HG02623 (cell line): ENCODE measurements at regions not wholly inside any gene's neighbourhood (a gene's known extent, or its start where the extent isn't known, plus 50 kb on each side); places are given as distances from the start of the nearest gene placed in this dataset.
"Not testable (repeated sequence)": the region's sequence is repeated elsewhere in the genome, so short reads cannot be mapped to it uniquely, and the experiment has no call there.

Experiments
- ATAC-seq: cut with Tn5 transposase; IDR thresholded peaks from one replicate; pipeline ENCODE4 v1.9.1; 2021; ENCODE audit warnings: moderate library complexity; ENCODE audit not compliant: unreplicated experiment

- ATAC-seq: no peak
Measured at GRCh38 chr4:124997991-124998390, 285.5 kb upstream of the ANKRD50 start.

GRCh38 chr4:124997124-124997523 lies 284.6 kb upstream of the ANKRD50 start:
- ATAC-seq: no peak

GRCh38 chr4:124993838-124994237 lies 281.3 kb upstream of the ANKRD50 start:
- ATAC-seq: no peak

GRCh38 chr4:124990398-124990797 lies 277.9 kb upstream of the ANKRD50 start:
- ATAC-seq: no peak

DNA sequence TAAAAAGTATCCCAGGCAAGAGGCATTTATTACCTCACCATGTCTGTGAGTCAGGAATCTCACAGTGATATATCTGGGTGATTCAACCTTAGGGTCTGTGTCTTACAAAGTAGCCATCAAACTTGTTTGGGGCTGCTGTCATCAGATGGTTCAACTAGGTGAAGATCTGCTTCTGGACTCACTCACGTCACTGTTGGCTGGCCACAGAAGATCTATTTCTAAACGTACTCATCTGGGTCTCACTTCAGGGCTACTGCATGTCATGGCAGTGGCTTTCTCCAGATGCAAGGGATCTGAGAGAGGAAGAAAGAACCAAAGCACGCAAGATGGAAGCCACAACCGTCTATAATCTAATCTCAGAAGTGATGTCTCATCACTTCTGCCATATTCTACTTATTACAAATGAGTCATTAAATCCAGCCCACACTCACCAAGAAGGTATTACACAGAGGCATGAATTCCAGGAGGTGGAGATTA lies 267.8 kb upstream of the ANKRD50 start:
- ATAC-seq: no peak

- not testable (repeated sequence) for ATAC-seq
Measured at GRCh38 chr4:124978536-124978935, 266.0 kb upstream of the ANKRD50 start.

GRCh38 chr4:124977045-124977444 lies 264.5 kb upstream of the ANKRD50 start:
- ATAC-seq: no peak

- ATAC-seq: no peak
Measured at GRCh38 chr4:124974152-124974551, 261.6 kb upstream of the ANKRD50 start.

DNA sequence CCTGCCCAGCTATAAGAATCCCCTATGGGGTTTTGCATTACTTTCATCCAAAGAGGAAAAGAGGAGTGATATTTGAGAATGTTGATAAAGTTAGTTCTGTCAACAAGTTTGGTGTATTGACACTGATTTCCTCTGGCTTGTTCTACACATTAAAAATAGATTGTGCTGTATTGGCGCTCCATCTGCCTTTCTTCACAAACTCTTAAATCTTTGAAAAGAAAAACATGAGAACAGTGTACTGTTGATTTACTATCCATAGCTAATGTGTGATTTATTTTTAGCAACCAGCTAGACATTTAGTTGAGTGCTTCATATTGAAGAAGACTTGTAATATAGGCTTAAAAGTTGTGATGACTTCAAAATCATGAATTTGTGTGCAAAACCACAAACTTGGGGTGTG lies 261.2 kb upstream of the ANKRD50 start:
- ATAC-seq: no peak

DNA sequence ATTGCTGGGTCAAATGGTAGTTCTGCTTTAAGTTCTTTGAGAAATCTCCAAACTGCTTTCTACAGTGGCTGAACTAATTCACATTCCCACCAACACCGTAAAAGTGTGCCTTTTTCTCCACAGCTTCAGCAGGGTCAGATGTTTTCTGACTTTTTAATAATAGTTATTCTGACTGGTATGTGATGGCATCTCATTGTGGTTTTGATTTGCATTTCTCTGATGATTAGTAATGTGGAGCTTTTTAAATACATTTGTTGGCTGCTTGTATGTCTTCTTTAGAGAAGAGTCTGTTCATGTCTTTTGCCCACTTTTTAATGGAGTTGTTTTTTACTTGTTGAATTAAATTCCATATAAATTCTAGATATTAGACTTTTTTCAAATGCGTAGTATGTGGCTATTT lies 257.5 kb upstream of the ANKRD50 start:
- ATAC-seq: no peak

- no peak for ATAC-seq
Measured at GRCh38 chr4:124965497-124965891, 253.0 kb upstream of the ANKRD50 start.

GRCh38 chr4:124964852-124965496 lies 252.4 kb upstream of the ANKRD50 start:
- no peak for ATAC-seq

- no peak for ATAC-seq
Measured at GRCh38 chr4:124964251-124964650, 251.7 kb upstream of the ANKRD50 start.

- no peak for ATAC-seq
Measured at GRCh38 chr4:124961138-124961750, 248.7 kb upstream of the ANKRD50 start.

GRCh38 chr4:124958847-124959246 lies 246.3 kb upstream of the ANKRD50 start:
- no peak for ATAC-seq

DNA sequence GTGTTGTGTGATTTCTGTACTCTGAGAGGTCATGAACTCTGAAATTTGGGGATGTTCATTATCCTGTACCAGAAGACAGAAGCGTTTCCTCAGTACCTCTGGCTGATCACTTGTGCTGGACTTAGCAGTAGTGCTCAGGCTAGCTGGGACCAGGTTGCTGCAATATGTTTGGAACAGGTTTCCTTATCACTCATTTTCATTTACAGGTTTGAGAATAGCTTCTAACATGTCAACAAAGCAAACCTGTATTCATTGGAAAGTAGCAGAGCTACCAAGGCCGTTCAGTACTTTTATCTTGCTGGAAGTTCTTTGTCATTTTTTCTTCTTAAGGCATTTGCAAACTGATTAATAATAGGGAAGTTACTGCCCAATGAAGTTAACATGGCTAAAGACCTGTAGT lies 242.9 kb upstream of the ANKRD50 start:
- no peak for ATAC-seq

GRCh38 chr4:124954046-124954445 lies 241.5 kb upstream of the ANKRD50 start:
- no peak for ATAC-seq

GRCh38 chr4:124953486-124953885 lies 241.0 kb upstream of the ANKRD50 start:
- no peak for ATAC-seq

DNA sequence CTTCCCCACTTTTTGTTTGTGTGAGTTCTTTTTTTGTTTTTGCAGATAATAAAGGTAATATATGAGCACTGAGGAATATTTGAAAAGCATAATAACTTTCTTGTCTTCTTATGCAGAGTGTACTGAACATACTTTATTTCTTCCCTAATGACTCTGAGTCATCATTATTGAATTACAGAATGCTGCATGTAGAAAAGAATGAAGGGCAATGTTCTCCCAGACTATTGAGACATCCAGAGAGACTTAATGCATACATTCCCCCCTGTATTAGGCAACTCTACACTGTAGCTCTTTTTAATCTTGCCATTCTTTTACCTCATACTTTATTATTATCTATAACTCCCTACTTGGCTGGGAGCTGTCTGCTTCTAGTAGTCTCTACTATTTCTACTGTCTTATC lies 240.5 kb upstream of the ANKRD50 start:
- no peak for ATAC-seq

- no peak for ATAC-seq
Measured at GRCh38 chr4:124952601-124953000, 240.1 kb upstream of the ANKRD50 start.

- no peak for ATAC-seq
Measured at GRCh38 chr4:124948976-124949597, 236.6 kb upstream of the ANKRD50 start.

DNA sequence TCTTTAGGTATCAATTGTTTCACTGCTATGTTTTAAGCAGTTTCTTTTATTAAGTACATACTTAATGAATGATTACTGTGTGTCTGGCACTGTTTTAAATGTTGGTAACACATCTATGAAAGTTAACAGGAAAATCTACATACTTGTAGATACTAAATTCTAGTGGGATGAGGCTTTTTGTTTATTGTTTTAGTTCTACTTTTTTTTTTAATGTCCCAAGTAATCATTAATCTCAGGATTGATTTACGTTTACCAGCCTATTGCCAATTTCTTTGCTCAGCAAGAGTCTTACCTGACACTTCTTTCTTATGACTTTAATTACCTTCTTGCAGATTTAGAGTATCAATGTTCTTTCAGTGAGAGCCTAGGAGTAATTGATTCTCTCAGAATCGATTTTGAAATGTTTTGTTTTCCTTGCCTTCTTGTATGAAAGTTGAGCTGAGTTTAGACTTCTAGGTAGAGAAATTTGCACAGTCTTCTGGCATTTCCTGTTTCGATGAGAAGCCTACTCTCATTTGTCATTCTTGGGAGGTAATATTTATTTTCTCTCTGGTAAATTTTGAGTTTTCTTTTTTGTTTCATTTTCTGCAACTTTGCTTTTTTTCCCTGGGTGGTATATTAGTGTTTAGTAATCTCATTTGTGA lies 235.2 kb upstream of the ANKRD50 start:
- no peak for ATAC-seq
